ENCODE measurements at regions not wholly inside any gene's neighbourhood (a gene's known extent, or its start where the extent isn't known, plus 50 kb on each side); places are given as distances from the start of the nearest gene placed in this dataset.

- no peak overlapping the region for H3K27ac Mint-ChIP-seq
- Histone ChIP-seq H3K9me3 (ENCODE audit: control insufficient read depth in 1 of 2, insufficient read depth in 1 of 2, low read length in 2 of 2) (peaks cover 0 to 5% of the 10 kb centered on the region in 2 experiments), H3K27ac (ENCODE audit: low read depth in 1 of 2, low read length in 2 of 2) (no peak overlapping the region), H3K4me3 (ENCODE audit: low read length) (no peak overlapping the region), H3K4me1 (ENCODE audit: insufficient read depth, low read length) (no peaks in the 10 kb centered on the region), H3K27me3 (ENCODE audit: control insufficient read depth in 1 of 2, insufficient read depth in 2 of 2, low read length in 2 of 2) (no peaks in the 10 kb centered on the region), H3K36me3 (ENCODE audit: insufficient read depth, low read length) (no peaks in the 10 kb centered on the region)
- H3K36me3 Mint-ChIP-seq (ENCODE audit: low read depth), result no peaks in the 10 kb centered on the region
- intact Hi-C loops (cut with DNase I, micrococcal nuclease), result no loop called here
- H3K4me1 Mint-ChIP-seq (ENCODE audit: low read depth), result no peaks in the 10 kb centered on the region
- ChIA-PET POLR2A (no interaction called here), CTCF (no interaction called here)
- TF ChIP-seq CTCF (IDR thresholded peaks at IDR 0.05), result no peak
- peaks cover 16% of the 10 kb centered on the region for H3K27me3 Mint-ChIP-seq
- no peak for ATAC-seq (ENCODE audit: poor library complexity)
- peak in 1 of 14 experiments; percentile 15 for DNase-seq
- H3K9me3 Mint-ChIP-seq, result no peaks in the 10 kb centered on the region
- no peak overlapping the region for H3K4me3 Mint-ChIP-seq
Observed at GRCh38 chr14:101233808-101234207, 327.5 kb upstream of the DIO3 start.

GRCh38 chr14:101234244-101234937 lies 326.9 kb upstream of the DIO3 start:
- peak in 1 of 14 experiments; percentile 17 for DNase-seq
- H3K27me3 ChIP-seq (ENCODE audit: control insufficient read depth in 1 of 2, insufficient read depth in 2 of 2, low read length in 2 of 2), result no peaks in the 10 kb centered on the region
- intact Hi-C loops (cut with DNase I, micrococcal nuclease), result no loop called here
- H3K27me3 Mint-ChIP-seq, result peaks cover 16% of the 10 kb centered on the region
- H3K4me1 ChIP-seq (ENCODE audit: insufficient read depth, low read length), result no peaks in the 10 kb centered on the region
- H3K9me3 ChIP-seq (ENCODE audit: control insufficient read depth in 1 of 2, insufficient read depth in 1 of 2, low read length in 2 of 2), result peaks cover 0 to 5% of the 10 kb centered on the region in 2 experiments
- no peaks in the 10 kb centered on the region for H3K36me3 Mint-ChIP-seq (ENCODE audit: low read depth)
- H3K27ac Mint-ChIP-seq, result no peak overlapping the region
- H3K4me3 ChIP-seq (ENCODE audit: low read length), result no peak overlapping the region
- no peak for TF ChIP-seq CTCF (IDR thresholded peaks at IDR 0.05)
- no peaks in the 10 kb centered on the region for H3K4me1 Mint-ChIP-seq (ENCODE audit: low read depth)
- CTCF ChIA-PET, result interaction anchor here (1.4 kb wide), 1 partner anchor 795 kb away, joined by 3 read pairs; no protein-coding TSS in a partner anchor
- POLR2A ChIA-PET, result no interaction called here
- no peak overlapping the region for H3K4me3 Mint-ChIP-seq
- no peaks in the 10 kb centered on the region for H3K9me3 Mint-ChIP-seq
- no peak overlapping the region for H3K27ac ChIP-seq (ENCODE audit: low read depth in 1 of 2, low read length in 2 of 2)
- no peak for ATAC-seq (ENCODE audit: poor library complexity)
- H3K36me3 ChIP-seq (ENCODE audit: insufficient read depth, low read length), result no peaks in the 10 kb centered on the region

GRCh38 chr14:101234999-101235334 lies 326.3 kb upstream of the DIO3 start:
- Mint-ChIP-seq H3K27ac (no peak overlapping the region), H3K27me3 (peaks cover 16% of the 10 kb centered on the region), H3K9me3 (no peaks in the 10 kb centered on the region), H3K4me3 (no peak overlapping the region), H3K36me3 (ENCODE audit: low read depth) (no peaks in the 10 kb centered on the region), H3K4me1 (ENCODE audit: low read depth) (no peaks in the 10 kb centered on the region)
- no peak for DNase-seq
- no peaks in the 10 kb centered on the region for H3K27me3 ChIP-seq (ENCODE audit: control insufficient read depth in 1 of 2, insufficient read depth in 2 of 2, low read length in 2 of 2)
- no peak for ATAC-seq (ENCODE audit: poor library complexity)
- H3K4me3 ChIP-seq (ENCODE audit: low read length), result no peak overlapping the region
- no peaks in the 10 kb centered on the region for H3K4me1 ChIP-seq (ENCODE audit: insufficient read depth, low read length)
- H3K27ac ChIP-seq (ENCODE audit: low read depth in 1 of 2, low read length in 2 of 2), result no peak overlapping the region
- POLR2A ChIA-PET, result no interaction called here
- H3K9me3 ChIP-seq (ENCODE audit: control insufficient read depth in 1 of 2, insufficient read depth in 1 of 2, low read length in 2 of 2), result peaks cover 0 to 5% of the 10 kb centered on the region in 2 experiments
- H3K36me3 ChIP-seq (ENCODE audit: insufficient read depth, low read length), result no peaks in the 10 kb centered on the region
- intact Hi-C loops (cut with DNase I, micrococcal nuclease), result no loop called here
- CTCF ChIA-PET, result interaction anchor here (1.4 kb wide), 1 partner anchor 796 kb away, joined by 3 read pairs; no protein-coding TSS in a partner anchor
- TF ChIP-seq CTCF (IDR thresholded peaks at IDR 0.05), result no peak

Data from CD4-positive, alpha-beta T cell (primary cell).